Cardiac fibroblast (primary cell): ENCODE measurements at regions not wholly inside any gene's neighbourhood (a gene's known extent, or its start where the extent isn't known, plus 50 kb on each side); places are given as distances from the start of the nearest gene placed in this dataset.

Source experiments
- DNase-seq, 2 donors: peaks; one replicate each; pipeline versions ENCODE4 v3.0.0 to v3.0.0-alpha.2; 2010; ENCODE audit warnings: low read depth in 2 of 2
- H3K4me3 ChIP-seq, 2 donors: replicated peaks in 1 of 2; 1 replicate in 1 of 2; 2 replicates in 1 of 2; pipeline ENCODE4 v1.5.1; 2011; ENCODE audit warnings: low read depth in 2 of 2, low read length in 2 of 2, mild to moderate bottlenecking in 2 of 2, moderate library complexity in 1 of 2
- TF ChIP-seq, protein P1 (sequence below): IDR thresholded peaks from one replicate; pipeline ENCODE4 v1.5.1; 2011; ENCODE audit warnings: low read depth, mild to moderate bottlenecking, low read length, inconsistent platforms

DNA sequence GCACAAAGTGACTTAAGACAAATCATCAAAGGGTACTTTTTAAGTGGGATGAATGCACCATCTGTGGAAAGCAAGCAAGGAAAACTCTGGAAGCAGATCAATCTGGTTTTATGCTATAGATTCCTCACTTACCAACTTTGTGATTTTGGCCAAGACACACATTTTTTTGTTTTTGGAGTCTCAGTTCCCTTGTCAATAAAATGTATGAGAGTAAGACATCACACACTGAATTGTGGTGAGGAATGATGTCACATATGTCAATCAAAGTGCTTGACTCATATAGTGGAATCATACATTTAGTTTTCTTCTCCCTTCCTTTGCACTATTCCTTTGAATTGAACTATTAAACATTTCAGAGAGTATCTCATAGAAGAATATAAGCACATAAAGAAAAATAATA lies 620.5 kb upstream of the CITED2 start:
- TF ChIP-seq, protein P1, sequence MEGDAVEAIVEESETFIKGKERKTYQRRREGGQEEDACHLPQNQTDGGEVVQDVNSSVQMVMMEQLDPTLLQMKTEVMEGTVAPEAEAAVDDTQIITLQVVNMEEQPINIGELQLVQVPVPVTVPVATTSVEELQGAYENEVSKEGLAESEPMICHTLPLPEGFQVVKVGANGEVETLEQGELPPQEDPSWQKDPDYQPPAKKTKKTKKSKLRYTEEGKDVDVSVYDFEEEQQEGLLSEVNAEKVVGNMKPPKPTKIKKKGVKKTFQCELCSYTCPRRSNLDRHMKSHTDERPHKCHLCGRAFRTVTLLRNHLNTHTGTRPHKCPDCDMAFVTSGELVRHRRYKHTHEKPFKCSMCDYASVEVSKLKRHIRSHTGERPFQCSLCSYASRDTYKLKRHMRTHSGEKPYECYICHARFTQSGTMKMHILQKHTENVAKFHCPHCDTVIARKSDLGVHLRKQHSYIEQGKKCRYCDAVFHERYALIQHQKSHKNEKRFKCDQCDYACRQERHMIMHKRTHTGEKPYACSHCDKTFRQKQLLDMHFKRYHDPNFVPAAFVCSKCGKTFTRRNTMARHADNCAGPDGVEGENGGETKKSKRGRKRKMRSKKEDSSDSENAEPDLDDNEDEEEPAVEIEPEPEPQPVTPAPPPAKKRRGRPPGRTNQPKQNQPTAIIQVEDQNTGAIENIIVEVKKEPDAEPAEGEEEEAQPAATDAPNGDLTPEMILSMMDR: no peak
- DNase-seq: no peak
- H3K4me3 ChIP-seq: no peak overlapping the region

DNA sequence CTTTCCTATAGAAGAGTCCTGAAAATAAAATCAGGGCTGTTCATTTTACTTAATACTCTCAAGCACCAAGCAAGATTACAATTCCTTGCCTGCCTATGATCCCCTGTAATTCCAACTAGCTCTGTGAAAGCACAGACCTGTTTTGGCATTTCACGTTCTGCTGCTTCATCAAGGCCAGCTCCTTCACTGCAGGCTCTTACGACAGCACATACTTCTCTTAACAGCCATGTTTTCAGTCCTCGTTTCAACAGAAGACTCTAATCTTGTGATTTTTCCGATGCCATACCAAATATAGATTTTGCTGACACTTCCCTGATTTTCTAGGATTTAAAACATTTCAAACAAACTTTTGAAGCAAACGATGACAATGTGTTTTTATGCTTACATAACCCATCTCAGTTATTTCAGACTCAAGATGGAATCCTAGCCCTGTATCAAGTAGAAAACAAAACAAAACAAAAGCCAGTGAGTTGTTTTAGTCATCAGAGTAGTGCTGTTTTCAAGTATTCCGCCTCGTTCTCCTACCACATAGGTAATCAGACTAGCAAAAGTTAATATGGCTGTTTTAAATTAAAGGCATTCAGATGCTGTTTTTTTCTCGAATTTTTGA lies 616.5 kb upstream of the CITED2 start:
- DNase-seq: peak; percentile 54 to 86
- H3K4me3 ChIP-seq: no peak overlapping the region
- TF ChIP-seq, protein P1: no peak

DNA sequence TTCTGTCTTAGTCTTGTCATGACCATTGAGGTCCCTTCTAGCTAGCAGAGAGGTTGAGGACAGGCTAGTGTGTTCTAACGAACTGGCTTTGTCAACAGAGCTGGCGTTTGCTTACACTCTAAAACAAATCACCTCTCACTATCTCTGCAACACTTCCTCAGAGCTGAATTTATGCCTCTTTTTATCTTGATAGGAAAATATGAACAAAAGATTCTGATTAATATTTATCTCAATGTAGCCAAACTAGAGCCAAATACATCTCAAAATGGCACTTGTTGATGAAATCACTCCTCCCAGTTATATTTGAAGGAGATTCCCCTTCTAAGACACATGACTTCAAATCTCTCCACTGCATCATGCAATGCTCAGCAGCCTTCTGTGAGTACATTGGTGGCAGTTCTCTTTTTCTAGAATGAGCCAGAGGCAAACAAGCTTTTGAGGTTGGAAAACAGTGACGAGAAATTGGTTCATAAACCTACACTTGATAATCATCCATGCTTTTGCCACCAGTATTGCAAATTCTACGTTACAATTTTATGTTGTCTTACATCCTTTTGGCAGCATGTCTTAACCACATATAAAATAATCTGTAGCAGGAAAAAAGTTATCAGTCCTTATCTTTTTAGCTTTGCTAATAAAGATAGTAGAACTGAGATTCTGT lies 615.7 kb upstream of the CITED2 start:
- TF ChIP-seq, protein P1: no peak

GRCh38 chr6:139988685-139989084 lies 614.2 kb upstream of the CITED2 start:
- H3K4me3 ChIP-seq: no peak overlapping the region
- TF ChIP-seq, protein P1: no peak
- DNase-seq: no peak

More for the DNA sequence above, 615.7 kb upstream of the CITED2 start:
- peak in 1 of 2 donors; percentile 64 for DNase-seq
- H3K4me3 ChIP-seq: no peak overlapping the region

GRCh38 chr6:139987091-139987490 lies 612.6 kb upstream of the CITED2 start:
- no peak overlapping the region for H3K4me3 ChIP-seq
- no peak for DNase-seq
- TF ChIP-seq, protein P1: no peak

GRCh38 chr6:139985236-139985815 lies 610.9 kb upstream of the CITED2 start:
- TF ChIP-seq, protein P1: no peak
- no peak for DNase-seq
- H3K4me3 ChIP-seq: no peak overlapping the region
